CD4-positive, alpha-beta T cell treated with Interleukin-6 for 4 hours (primary cell): ENCODE measurements at regions not wholly inside any gene's neighbourhood (a gene's known extent, or its start where the extent isn't known, plus 50 kb on each side); places are given as distances from the start of the nearest gene placed in this dataset.

Source experiments
- DNase-seq: peaks from one replicate; pipeline ENCODE4 v3.0.0-alpha.2; 2020; ENCODE audit warnings: mixed read lengths

DNA sequence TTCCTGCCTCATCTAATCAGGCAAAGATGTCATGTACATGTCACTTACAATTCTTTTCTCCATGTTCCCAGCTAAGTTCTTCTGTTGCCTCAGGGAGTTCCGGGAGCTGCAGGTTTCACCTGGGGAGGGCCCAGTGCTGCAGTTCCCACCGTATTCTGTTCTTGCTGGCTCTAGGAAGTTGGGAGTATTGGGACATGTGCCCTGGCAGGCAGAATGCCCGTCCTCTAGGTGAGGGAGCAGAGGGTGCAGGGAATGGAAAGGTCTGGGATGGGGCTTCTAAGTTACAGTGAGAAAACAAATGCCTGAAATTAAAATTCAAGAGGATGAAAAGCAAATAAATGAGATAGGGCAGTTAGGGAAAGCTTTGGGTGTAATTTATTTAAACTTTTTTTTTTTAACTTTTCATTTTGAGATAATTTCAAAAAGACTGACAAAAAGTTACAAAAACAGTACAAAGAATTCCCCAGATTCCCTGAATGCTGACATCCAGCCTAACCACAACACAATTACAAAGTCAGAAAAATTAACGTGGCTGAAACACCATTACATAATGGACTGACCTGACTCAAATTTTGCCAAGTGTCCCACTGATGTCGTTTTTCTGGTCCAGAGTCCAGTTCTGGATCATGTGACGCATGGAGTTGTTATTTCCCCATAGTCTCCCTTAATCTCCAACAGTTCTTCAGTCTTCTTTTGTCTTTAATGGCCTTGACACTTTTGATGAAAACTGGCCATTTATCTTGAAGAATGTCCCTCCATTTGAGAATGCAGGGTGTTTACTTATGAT lies 187.2 kb upstream of the MYL2 start:
- DNase-seq = no peak

DNA sequence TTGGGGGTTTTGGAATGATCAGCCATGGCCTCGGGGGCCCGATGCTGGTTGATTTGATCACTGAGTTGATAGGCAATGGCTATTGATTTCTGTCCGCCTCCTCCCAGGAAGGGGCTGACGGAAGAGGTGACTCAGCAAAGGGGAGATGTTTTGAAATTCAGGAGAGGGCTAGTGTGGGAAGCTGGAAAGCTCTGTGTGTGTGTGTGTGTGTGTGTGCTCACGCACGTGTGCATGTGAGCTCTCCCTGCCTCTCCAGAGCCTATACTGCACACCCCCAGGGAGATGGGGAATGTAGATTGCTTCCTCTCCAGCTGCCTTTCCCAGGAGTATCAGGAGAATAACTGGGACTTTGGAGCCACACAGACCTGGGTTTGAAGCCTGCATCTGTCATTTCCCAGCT lies 184.9 kb upstream of the MYL2 start:
- no peak for DNase-seq

- no peak for DNase-seq
These were observed 183.2 kb upstream of the MYL2 start for GRCh38 chr12:111103583-111103982.

DNA sequence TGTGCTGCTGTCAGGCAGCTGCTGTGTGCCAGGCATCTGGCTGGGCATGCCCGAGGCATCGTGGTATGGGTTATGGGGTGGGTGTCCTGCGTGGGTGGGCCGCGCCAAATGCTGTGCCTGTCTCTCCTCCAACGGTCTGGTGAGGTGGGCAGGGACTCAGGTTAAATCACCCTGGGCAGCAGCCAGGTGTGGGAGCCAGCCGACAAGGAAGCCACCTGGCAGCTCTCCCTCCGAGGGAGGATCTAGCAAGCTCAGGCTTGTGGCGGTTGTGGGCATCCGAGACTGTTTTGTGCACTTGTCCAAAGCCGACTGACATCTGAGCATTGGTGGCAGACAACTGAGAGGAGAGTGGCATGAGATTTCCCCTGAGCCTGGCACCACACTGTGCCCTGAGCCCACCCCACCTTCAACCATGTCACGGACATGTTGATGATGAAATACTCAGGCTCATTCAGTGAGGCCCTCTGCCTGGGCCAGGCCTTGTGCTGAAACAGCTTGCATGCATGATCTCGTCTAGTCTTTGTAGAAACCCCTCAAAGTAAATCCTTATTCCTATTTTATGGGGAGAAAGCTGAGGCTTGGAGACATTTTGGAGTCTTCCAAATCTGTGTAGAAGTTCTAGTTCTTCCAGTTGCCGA lies 181.8 kb upstream of the MYL2 start:
- DNase-seq = no peak

- no peak for DNase-seq
These were observed 180.6 kb upstream of the MYL2 start for GRCh38 chr12:111101003-111101402.

- no peak for DNase-seq
These were observed 180.2 kb upstream of the MYL2 start for GRCh38 chr12:111100554-111100953.

- DNase-seq = no peak
These were observed 179.6 kb upstream of the MYL2 start for GRCh38 chr12:111100003-111100402.

- no peak for DNase-seq
These were observed 178.8 kb upstream of the MYL2 start for GRCh38 chr12:111099186-111099585.

- no peak for DNase-seq
These were observed 174.0 kb upstream of the MYL2 start for GRCh38 chr12:111094157-111095010.

DNA sequence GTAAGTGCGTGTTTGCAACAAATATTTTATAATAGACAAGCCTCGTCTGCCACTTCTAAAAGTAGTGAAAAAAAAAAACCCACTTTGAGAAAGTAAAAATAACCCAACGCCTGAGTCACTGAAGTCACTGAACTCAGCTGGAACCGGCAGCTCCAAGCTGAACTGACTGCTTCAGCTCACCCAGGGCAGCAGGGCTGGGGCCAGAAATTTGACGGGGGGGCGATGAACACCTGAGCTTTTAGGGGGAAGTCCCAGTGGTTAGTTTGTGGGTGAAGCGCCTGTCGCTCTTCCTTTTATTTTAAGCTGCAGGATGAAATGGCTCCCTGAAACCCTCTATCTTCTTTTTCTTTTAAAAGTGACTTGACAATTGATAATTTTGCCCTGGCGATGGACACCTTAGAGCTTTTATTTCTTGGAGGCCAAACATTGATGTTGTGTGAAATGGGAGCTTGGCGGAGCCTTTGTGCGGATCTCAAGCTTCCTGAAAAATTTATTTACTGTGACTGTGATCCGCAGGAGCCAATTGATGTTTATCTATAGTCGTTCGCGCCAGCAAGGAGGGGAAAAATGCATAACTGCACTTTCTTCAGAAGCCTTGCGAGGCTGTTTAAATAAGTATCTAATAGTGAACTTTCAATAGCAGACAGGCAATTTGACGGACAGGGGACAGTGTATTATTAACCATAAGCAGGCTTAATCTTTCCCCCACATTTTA lies 173.2 kb upstream of the MYL2 start:
- peak; percentile 54 for DNase-seq

DNA sequence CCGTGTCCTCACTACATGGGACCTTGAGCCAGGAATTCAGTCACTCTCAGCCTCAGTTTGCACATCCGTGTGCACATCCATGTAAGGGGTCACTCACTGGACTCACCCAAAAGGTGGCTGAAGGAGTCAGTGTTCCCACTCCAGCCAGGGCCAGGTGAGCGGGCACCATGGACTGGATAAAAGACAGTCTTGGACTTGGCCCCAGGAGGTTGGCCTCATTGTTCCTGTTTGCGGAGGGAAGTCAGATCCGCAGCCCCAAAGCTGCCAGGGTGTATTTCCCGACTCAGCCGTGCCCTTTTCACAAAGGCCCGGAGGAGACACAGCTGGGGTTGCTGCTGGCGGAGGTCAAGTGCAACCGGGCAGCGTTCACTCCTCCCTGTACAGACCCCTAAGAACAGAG lies 170.7 kb upstream of the MYL2 start:
- no peak for DNase-seq

- DNase-seq = no peak
These were observed 169.2 kb upstream of the MYL2 start for GRCh38 chr12:111089616-111090015.

GRCh38 chr12:111088409-111088808 lies 168.0 kb upstream of the MYL2 start:
- DNase-seq = no peak

GRCh38 chr12:111086947-111087700 lies 166.7 kb upstream of the MYL2 start:
- DNase-seq = no peak

GRCh38 chr12:111085096-111085495 lies 164.7 kb upstream of the MYL2 start:
- no peak for DNase-seq

GRCh38 chr12:111084605-111085004 lies 164.2 kb upstream of the MYL2 start:
- no peak for DNase-seq

DNA sequence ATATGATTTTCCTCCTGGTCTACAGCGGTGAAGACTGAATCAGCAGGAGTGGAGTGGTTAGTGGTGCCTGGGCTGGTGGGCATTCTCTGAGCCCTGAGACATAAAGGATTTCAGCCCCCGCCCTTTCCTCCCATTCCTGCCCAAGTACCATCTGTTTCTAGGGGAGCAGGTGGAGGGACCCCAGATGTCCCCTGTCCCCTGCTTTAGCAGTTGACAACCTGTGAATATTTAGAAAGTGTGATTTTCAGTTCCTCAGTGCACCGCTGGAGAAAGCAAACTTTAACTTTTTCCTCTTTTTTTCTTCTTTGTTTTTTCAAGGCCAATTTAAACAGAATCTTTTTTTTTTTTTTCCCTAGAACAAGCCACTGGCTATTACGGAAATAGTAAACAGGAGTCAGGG lies 163.8 kb upstream of the MYL2 start:
- DNase-seq = no peak

DNA sequence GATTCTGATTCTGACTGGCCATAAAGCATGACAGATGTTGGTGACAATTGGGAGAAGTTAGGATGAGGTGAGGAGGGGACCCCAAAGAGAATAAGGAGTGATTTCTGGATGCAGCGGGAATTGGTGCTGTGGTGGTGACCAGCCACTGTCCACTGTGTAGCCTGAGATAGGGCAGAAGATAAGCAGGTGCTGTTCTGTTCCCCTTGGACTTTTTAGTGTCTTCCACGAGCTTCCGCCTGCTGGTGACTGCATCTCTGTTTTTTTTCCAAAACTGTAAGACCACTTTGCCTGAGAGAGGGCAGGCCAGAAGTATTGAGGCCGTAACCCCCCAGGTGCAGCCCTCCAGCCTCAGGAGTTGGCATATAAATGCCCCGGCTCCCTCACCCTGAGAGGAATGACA lies 161.2 kb upstream of the MYL2 start:
- no peak for DNase-seq

- no peak for DNase-seq
These were observed 158.4 kb upstream of the MYL2 start for GRCh38 chr12:111078731-111079130.

- no peak for DNase-seq
These were observed 156.5 kb upstream of the MYL2 start for GRCh38 chr12:111076611-111077451.

DNA sequence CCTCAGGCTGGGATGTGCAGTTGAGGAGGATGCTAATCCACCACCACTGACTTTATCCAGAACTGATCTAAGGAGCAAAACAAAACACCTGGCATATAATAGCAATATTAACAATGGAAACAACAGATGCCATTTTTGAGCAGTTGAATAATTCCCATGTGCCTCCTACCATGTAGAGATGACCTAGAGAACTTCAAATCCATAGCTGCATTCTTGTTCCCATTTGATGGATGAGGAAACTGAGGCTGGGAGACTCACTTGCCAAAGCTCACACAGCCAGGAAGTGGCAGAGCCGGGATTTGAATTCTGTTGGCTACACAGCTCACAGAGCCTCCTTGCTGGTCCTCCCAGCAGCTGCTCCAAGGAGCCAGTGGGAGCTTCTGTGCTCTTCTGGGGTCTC lies 155.8 kb upstream of the MYL2 start:
- no peak for DNase-seq
